ENCODE measurements at regions not wholly inside any gene's neighbourhood (a gene's known extent, or its start where the extent isn't known, plus 50 kb on each side); places are given as distances from the start of the nearest gene placed in this dataset.

- TF ChIP-seq EZH2 (IDR thresholded peaks at IDR 0.05; ENCODE audit: insufficient read depth, poor library complexity, severe bottlenecking) (no peak), EZH2phosphoT487 (IDR thresholded peaks at IDR 0.05; ENCODE audit: insufficient read depth, low read depth) (no peak)
Observed at GRCh38 chr15:97153356-97153965, 807.0 kb upstream of the ARRDC4 start.

Data from GM23248 (cell line).